GM12878 (cell line): ENCODE measurements at regions not wholly inside any gene's neighbourhood (a gene's known extent, or its start where the extent isn't known, plus 50 kb on each side); places are given as distances from the start of the nearest gene placed in this dataset.

ENCODE experiments used
- ATAC-seq: fragments of 200-7000 bp; cut with Tn5 transposase; 3 replicates; pipeline ENCODE4 v1.9.1; 2020; ENCODE audit warnings: mild to moderate bottlenecking, moderate library complexity
- BruUV-seq: library from RNA; stranded (reverse); fragments of 400-500 nt; replicated peaks from 2 replicates; lab custom pipeline; 2021; lab: Mats Ljungman, UMichigan
- CTCF ChIA-PET: fragments of 300-600 bp; sonication (Branson Sonifier 250); formaldehyde crosslinking; extraction: SDS; loops from one replicate; lab custom pipeline; 2021; ENCODE audit warnings: inconsistent platforms; lab: Yijun Ruan, JAX
- POLR2A ChIA-PET: fragments of 350-600 bp; formaldehyde crosslinking; extraction: SDS; loops from one replicate; lab custom pipeline; 2021; ENCODE audit warnings: inconsistent platforms; lab: Charles Lee
- RAD21 ChIA-PET: fragments of 300-600 bp; sonication (Branson Sonifier 250); formaldehyde crosslinking; loops from one replicate; lab custom pipeline; 2023; ENCODE audit warnings: antibody characterized with exemption; ENCODE audit not compliant: unreplicated experiment; lab: Charles Lee
- SMC1A ChIA-PET: fragments of 300-600 bp; sonication (Branson Sonifier 250); formaldehyde crosslinking; loops from one replicate; lab custom pipeline; 2023; ENCODE audit not compliant: unreplicated experiment, uncharacterized antibody; lab: Charles Lee
- DNase-seq: peaks from one replicate; pipeline ENCODE4 v3.0.0-alpha.2; 2011; ENCODE audit warnings: low read depth, low spot score
- FAIRE-seq: peaks from 3 replicates; lab custom pipeline; 2011; peaks lifted over from hg19 to GRCh38; lab: Jason Lieb, UNC
- H2AFZ ChIP-seq: 2 replicates; pipeline ENCODE4 v1.6.0; 2011; ENCODE audit warnings: low read depth, low read length, control low read depth; ENCODE audit not compliant: control insufficient read depth
- H3K27ac ChIP-seq: 2 replicates; pipeline ENCODE4 v1.5.1; 2011; ENCODE audit warnings: control low read depth; ENCODE audit not compliant: control insufficient read depth, insufficient read depth
- H3K27me3 ChIP-seq, 2 experiments: replicated peaks in 1 of 2; 2 replicates each; pipeline versions ENCODE4 v1.6.0 to v1.6.1; 2011; ENCODE audit warnings: low read length in 1 of 2; ENCODE audit not compliant: control insufficient read depth in 2 of 2, insufficient read depth in 2 of 2
- H3K36me3 ChIP-seq, 2 experiments: 2 replicates each; pipeline ENCODE4 v1.5.1; 2011; ENCODE audit warnings: low read length in 1 of 2; ENCODE audit not compliant: control insufficient read depth in 2 of 2, insufficient read depth in 2 of 2
- H3K4me1 ChIP-seq: 2 replicates; pipeline ENCODE4 v1.6.1; 2011; ENCODE audit warnings: mild to moderate bottlenecking, low read length, moderate library complexity, mixed read lengths; ENCODE audit not compliant: control insufficient read depth, insufficient read depth
- H3K4me2 ChIP-seq: 2 replicates; pipeline ENCODE4 v1.6.0; 2011; ENCODE audit warnings: control low read depth; ENCODE audit not compliant: control insufficient read depth, insufficient read depth
- H3K4me3 ChIP-seq: fragments of 200-600 bp; sonication (generic); 2 replicates; pipeline ENCODE4 v1.5.1; 2016
- H3K79me2 ChIP-seq: 2 replicates; pipeline ENCODE4 v1.6.0; 2011; ENCODE audit warnings: low read length; ENCODE audit not compliant: control insufficient read depth, insufficient read depth
- H3K9ac ChIP-seq: 2 replicates; pipeline ENCODE4 v1.8.0; 2011; ENCODE audit warnings: low read length, control low read depth, mixed read lengths; ENCODE audit not compliant: control insufficient read depth, insufficient read depth
- H3K9me3 ChIP-seq: replicated peaks from 3 replicates; pipeline ENCODE4 v1.5.1; 2011; ENCODE audit warnings: mild to moderate bottlenecking, low read length; ENCODE audit not compliant: control insufficient read depth, insufficient read depth
- H4K20me1 ChIP-seq: 2 replicates; pipeline ENCODE4 v1.6.0; 2011; ENCODE audit not compliant: control insufficient read depth, insufficient read depth
- ATF7 ChIP-seq: fragments of 450-650 bp; IDR thresholded peaks from 2 replicates; pipeline ENCODE4 v1.6.1; 2016; ENCODE audit warnings: low read depth, mild to moderate bottlenecking
- GABPA ChIP-seq: IDR thresholded peaks from 2 replicates; pipeline ENCODE4 v1.6.1; 2014; ENCODE audit warnings: antibody characterized with exemption, low read depth, mild to moderate bottlenecking, inconsistent platforms
- HDAC6 ChIP-seq: fragments of 200-600 bp; sonication (generic); IDR thresholded peaks from one replicate; pipeline ENCODE4 v1.8.0; 2017; ENCODE audit warnings: antibody characterized with exemption; ENCODE audit not compliant: unreplicated experiment
- IRF4 ChIP-seq: IDR thresholded peaks from 2 replicates; pipeline ENCODE4 v1.6.1; 2011; ENCODE audit warnings: low read depth, low read length
- WRNIP1 ChIP-seq: IDR thresholded peaks from 2 replicates; pipeline ENCODE4 v1.6.1; 2011; ENCODE audit warnings: low read depth, low read length, improper control_type of control experiment, borderline replicate concordance
- ZZZ3 ChIP-seq: IDR thresholded peaks from 2 replicates; pipeline ENCODE4 v1.6.1; 2011; ENCODE audit warnings: low read depth; ENCODE audit not compliant: control insufficient read depth, insufficient read length
- WGBS: methylation state at CpG from one replicate; pipeline ENCODE4 v1.1.6; 2016; ENCODE audit warnings: low lambda C conversion rate; ENCODE audit not compliant: insufficient replicate concordance, insufficient coverage; ENCODE audit errors: missing lambda C conversion rate; 5-methylcytosine and 5-hydroxymethylcytosine counted together
- in situ Hi-C: fragments of 300-500 bp; cut with MboI; formaldehyde crosslinking; loops from 9 replicates; pipeline ENCODE4 v1.14.3; 2018; ENCODE audit warnings: mixed read lengths
- intact Hi-C: fragments of 100-400 bp; cut with micrococcal nuclease; formaldehyde crosslinking; loops from one replicate; pipeline ENCODE4 v1.14.2; 2022; ENCODE audit not compliant: unreplicated experiment

DNA sequence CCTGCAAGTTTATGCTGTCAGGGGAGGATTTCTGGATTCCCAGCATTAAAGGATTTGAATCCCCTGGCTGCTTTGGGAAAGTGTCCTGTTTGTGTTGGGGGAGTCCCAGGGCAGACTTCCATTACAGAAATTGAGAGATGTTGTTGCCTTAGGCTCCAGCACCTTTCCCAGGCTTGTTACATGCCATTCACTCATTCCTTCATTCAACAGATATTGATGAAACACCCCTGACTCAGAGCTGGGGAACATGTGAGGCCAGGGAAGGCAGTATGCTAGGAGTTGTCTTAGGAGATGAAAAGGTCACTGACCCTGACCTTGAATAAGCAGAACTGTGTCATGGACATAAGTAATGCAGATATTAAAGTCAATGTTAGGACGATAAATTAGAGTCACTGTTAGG, 161.7 kb downstream of the NTMT2 start (continued):
- TF ChIP-seq WRNIP1: no peak
- no peak for TF ChIP-seq ATF7
- TF ChIP-seq ZZZ3: no peak
- TF ChIP-seq GABPA: no peak

DNA sequence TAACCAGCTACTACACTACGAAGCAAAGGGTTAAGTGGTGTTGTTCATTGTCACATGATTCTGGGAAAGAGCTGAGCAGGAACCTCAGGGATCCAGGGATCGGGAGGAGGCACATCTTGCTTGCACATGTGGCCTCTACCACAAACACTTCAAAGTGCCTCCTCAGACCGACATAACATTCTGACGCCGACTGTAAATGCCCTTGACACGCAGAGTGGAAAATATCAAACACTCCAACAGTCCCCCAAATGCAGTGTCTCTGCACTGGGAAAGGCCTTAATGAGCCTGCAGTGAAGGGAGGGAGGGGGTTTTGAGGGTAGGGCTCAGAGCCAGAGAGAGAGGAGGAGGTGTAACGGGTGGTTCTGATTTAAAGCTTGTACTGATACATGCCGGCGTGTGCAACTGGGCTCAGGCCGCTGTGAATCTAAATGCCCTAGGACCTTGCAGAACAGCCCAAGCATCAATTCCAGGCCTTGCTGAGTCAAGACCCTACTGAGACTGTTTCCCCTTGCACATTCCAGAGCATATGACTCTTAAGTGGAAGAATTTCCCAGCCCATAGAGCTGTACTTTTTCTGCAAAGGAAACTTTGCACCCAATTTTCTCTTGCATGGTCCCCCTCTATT, 163.7 kb downstream of the NTMT2 start:
- ATAC-seq (no peak), FAIRE-seq (no peak), DNase-seq (no peak)
- H3K4me2 ChIP-seq: no peak overlapping the region
- 61% methylated on average over 10 of the region's 10 CpGs for WGBS
- POLR2A ChIA-PET: no interaction called here
- no peak overlapping the region for H3K9ac ChIP-seq
- TF ChIP-seq HDAC6 (no peak), IRF4 (no peak)
- RAD21 ChIA-PET: no interaction called here
- no peaks in the 10 kb centered on the region for H3K27me3 ChIP-seq
- H3K9me3 ChIP-seq: no peaks in the 10 kb centered on the region; the same call in 2 of the 3 replicates
- H3K79me2 ChIP-seq: no peaks in the 10 kb centered on the region
- intact Hi-C loops: no loop called here
- H2AFZ ChIP-seq: no peak overlapping the region
- no peak overlapping the region for H3K27ac ChIP-seq
- no peaks in the 10 kb centered on the region for H3K36me3 ChIP-seq
- H3K4me1 ChIP-seq: no peaks in the 10 kb centered on the region
- CTCF ChIA-PET: interaction anchor here (1.2 to 1.3 kb wide), 2 partner anchors 9 to 11 kb away, joined by 3 to 4 read pairs; no protein-coding TSS in a partner anchor
- no peak overlapping the region for H3K4me3 ChIP-seq
- in situ Hi-C loops: no loop called here
- no peaks in the 10 kb centered on the region for H4K20me1 ChIP-seq
- SMC1A ChIA-PET: interaction anchor here (0.5 to 1.3 kb wide), 2 partner anchors 8 to 73 kb away, joined by 3 to 4 read pairs; no protein-coding TSS in a partner anchor
- BruUV-seq: no TSS peak
